Liver (tissue), 3 donors: ENCODE measurements at regions not wholly inside any gene's neighbourhood (a gene's known extent, or its start where the extent isn't known, plus 50 kb on each side); places are given as distances from the start of the nearest gene placed in this dataset.
"Not testable (repeated sequence)": the region's sequence is repeated elsewhere in the genome, so short reads cannot be mapped to it uniquely, and the experiment has no call there.

Experiments used
- ATF3 ChIP-seq: IDR thresholded peaks from 2 replicates; pipeline ENCODE4 v1.6.1; 2016; ENCODE audit warnings: antibody characterized with exemption
- CTCF ChIP-seq: fragments of 150-350 bp; IDR thresholded peaks from 2 replicates; pipeline ENCODE4 v1.5.1; 2017; ENCODE audit warnings: improper control_type of control experiment, low read depth, low read length; ENCODE audit not compliant: missing input control
- MAX ChIP-seq: IDR thresholded peaks from 2 replicates; pipeline ENCODE4 v1.6.1; 2016; ENCODE audit warnings: antibody characterized with exemption
- RAD21 ChIP-seq, 2 donors: IDR thresholded peaks; 2 replicates each; pipeline ENCODE4 v1.6.1; 2016; ENCODE audit warnings: antibody characterized with exemption in 2 of 2, mild to moderate bottlenecking in 2 of 2
- REST ChIP-seq: IDR thresholded peaks from 2 replicates; pipeline ENCODE4 v1.6.1; 2016; ENCODE audit warnings: antibody characterized with exemption, mild to moderate bottlenecking
- SP1 ChIP-seq: IDR thresholded peaks from 2 replicates; pipeline ENCODE4 v1.6.1; 2018; ENCODE audit warnings: antibody characterized with exemption, mild to moderate bottlenecking
- YY1 ChIP-seq: IDR thresholded peaks from 2 replicates; pipeline ENCODE4 v1.6.1; 2016; ENCODE audit warnings: antibody characterized with exemption, mild to moderate bottlenecking
- donor health status: healthy.
- donor health status: healthy.

GRCh38 chr9:67212073-67212472 lies 219.7 kb upstream of the SPATA31A3 start:
- not testable (repeated sequence) for TF ChIP-seq CTCF; ATF3; MAX; YY1; REST; RAD21 (IDR thresholded peaks at IDR 0.05); SP1
